ENCODE measurements at regions not wholly inside any gene's neighbourhood (a gene's known extent, or its start where the extent isn't known, plus 50 kb on each side); places are given as distances from the start of the nearest gene placed in this dataset.
"Not testable (repeated sequence)": the region's sequence is repeated elsewhere in the genome, so short reads cannot be mapped to it uniquely, and the experiment has no call there.

GRCh38 chrX:114221445-114221844, 362.4 kb upstream of the HTR2C start:
- no peak for DNase-seq
- no peaks in the 10 kb centered on the region for H3K36me3 Mint-ChIP-seq (ENCODE audit: low read depth)
- H3K4me1 Mint-ChIP-seq, result no peaks in the 10 kb centered on the region
- H3K9me3 Mint-ChIP-seq, result no peaks in the 10 kb centered on the region
- H3K27ac Mint-ChIP-seq, result no peak overlapping the region
- no peaks in the 10 kb centered on the region for H3K27me3 Mint-ChIP-seq
- ChIA-PET POLR2A (no interaction called here), CTCF (no interaction called here)
- TF ChIP-seq, protein P1, sequence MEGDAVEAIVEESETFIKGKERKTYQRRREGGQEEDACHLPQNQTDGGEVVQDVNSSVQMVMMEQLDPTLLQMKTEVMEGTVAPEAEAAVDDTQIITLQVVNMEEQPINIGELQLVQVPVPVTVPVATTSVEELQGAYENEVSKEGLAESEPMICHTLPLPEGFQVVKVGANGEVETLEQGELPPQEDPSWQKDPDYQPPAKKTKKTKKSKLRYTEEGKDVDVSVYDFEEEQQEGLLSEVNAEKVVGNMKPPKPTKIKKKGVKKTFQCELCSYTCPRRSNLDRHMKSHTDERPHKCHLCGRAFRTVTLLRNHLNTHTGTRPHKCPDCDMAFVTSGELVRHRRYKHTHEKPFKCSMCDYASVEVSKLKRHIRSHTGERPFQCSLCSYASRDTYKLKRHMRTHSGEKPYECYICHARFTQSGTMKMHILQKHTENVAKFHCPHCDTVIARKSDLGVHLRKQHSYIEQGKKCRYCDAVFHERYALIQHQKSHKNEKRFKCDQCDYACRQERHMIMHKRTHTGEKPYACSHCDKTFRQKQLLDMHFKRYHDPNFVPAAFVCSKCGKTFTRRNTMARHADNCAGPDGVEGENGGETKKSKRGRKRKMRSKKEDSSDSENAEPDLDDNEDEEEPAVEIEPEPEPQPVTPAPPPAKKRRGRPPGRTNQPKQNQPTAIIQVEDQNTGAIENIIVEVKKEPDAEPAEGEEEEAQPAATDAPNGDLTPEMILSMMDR (IDR thresholded peaks at IDR 0.05), result no peak
- no peak overlapping the region for H3K4me3 Mint-ChIP-seq
- intact Hi-C loops (cut with micrococcal nuclease), result no loop called here
- no peak for ATAC-seq (ENCODE audit: low read depth)

DNA sequence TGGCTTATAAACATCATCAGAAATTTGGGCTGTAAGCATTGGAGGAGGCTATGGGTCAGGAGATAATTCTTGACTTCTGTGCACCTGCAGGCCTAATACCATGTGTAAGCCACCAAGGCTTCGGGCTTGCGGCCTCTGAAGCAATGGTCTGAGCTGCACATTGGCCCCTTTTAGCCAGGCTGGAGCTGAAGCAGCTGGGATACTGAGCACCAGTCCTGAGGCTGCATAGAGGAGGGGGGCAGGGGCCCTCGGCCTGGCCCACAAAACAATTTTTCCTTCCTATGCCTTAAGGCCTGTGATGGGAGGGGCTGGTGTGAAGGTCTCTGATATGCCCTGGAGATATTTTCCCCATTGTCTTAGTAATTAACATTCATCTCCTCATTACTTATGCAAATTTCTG, 373.0 kb upstream of the HTR2C start:
- ATAC-seq (ENCODE audit: low read depth) (no peak), DNase-seq (no peak)
- H3K9me3 Mint-ChIP-seq, result no peaks in the 10 kb centered on the region
- no peak overlapping the region for H3K27ac Mint-ChIP-seq
- no peaks in the 10 kb centered on the region for H3K36me3 Mint-ChIP-seq (ENCODE audit: low read depth)
- ChIA-PET CTCF (no interaction called here), POLR2A (no interaction called here)
- TF ChIP-seq, protein P1 (IDR thresholded peaks at IDR 0.05), result no peak
- H3K4me1 Mint-ChIP-seq, result no peaks in the 10 kb centered on the region
- intact Hi-C loops (cut with micrococcal nuclease), result no loop called here
- no peaks in the 10 kb centered on the region for H3K27me3 Mint-ChIP-seq
- H3K4me3 Mint-ChIP-seq, result no peak overlapping the region

GRCh38 chrX:114201622-114202021, 382.3 kb upstream of the HTR2C start:
- DNase-seq (no peak), ATAC-seq (ENCODE audit: low read depth) (no peak)
- ChIA-PET CTCF (no interaction called here), POLR2A (no interaction called here)
- H3K4me3 Mint-ChIP-seq, result no peak overlapping the region
- intact Hi-C loops (cut with micrococcal nuclease), result no loop called here
- no peaks in the 10 kb centered on the region for H3K36me3 Mint-ChIP-seq (ENCODE audit: low read depth)
- H3K4me1 Mint-ChIP-seq, result no peaks in the 10 kb centered on the region
- H3K27me3 Mint-ChIP-seq, result no peaks in the 10 kb centered on the region
- TF ChIP-seq, protein P1 (IDR thresholded peaks at IDR 0.05), result no peak
- H3K9me3 Mint-ChIP-seq, result no peaks in the 10 kb centered on the region
- H3K27ac Mint-ChIP-seq, result no peak overlapping the region

GRCh38 chrX:114181195-114181594, 402.7 kb upstream of the HTR2C start:
- Mint-ChIP-seq H3K9me3 (peaks cover 8% of the 10 kb centered on the region), H3K36me3 (ENCODE audit: low read depth) (no peaks in the 10 kb centered on the region), H3K4me1 (no peaks in the 10 kb centered on the region), H3K27ac (no peak overlapping the region), H3K27me3 (no peaks in the 10 kb centered on the region), H3K4me3 (no peak overlapping the region)
- DNase-seq (no peak), ATAC-seq (ENCODE audit: low read depth) (no peak)
- TF ChIP-seq, protein P1 (IDR thresholded peaks at IDR 0.05), result no peak
- POLR2A ChIA-PET, result no interaction called here
- intact Hi-C loops (cut with micrococcal nuclease), result no loop called here
- CTCF ChIA-PET, result no interaction called here

DNA sequence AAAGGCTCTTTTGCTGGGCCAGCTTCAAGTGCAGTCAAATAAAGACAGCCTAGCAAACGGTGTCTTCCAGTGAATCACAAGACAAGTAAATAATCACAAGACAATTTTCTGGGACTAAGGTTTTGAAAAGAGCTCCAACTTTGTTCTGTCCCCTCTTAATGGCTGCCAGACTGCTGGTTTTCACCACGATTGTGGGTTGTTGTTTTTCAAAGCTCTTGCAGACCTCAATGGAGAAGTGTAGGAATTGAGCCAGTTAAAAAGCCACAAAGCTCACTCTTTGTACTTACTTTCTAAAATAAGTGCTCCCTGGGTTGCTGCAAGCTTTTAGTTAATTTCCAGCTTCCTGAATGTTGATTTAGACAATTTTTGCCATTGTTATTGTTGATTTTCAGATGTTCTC, 405.8 kb upstream of the HTR2C start:
- no peaks in the 10 kb centered on the region for H3K4me1 Mint-ChIP-seq
- no peak for ATAC-seq (ENCODE audit: low read depth)
- TF ChIP-seq, protein P1 (IDR thresholded peaks at IDR 0.05), result no peak
- ChIA-PET POLR2A (no interaction called here), CTCF (no interaction called here)
- no peak for DNase-seq
- intact Hi-C loops (cut with micrococcal nuclease), result no loop called here
- no peaks in the 10 kb centered on the region for H3K9me3 Mint-ChIP-seq
- no peak overlapping the region for H3K27ac Mint-ChIP-seq
- no peaks in the 10 kb centered on the region for H3K27me3 Mint-ChIP-seq
- H3K36me3 Mint-ChIP-seq (ENCODE audit: low read depth), result no peaks in the 10 kb centered on the region
- H3K4me3 Mint-ChIP-seq, result no peak overlapping the region

DNA sequence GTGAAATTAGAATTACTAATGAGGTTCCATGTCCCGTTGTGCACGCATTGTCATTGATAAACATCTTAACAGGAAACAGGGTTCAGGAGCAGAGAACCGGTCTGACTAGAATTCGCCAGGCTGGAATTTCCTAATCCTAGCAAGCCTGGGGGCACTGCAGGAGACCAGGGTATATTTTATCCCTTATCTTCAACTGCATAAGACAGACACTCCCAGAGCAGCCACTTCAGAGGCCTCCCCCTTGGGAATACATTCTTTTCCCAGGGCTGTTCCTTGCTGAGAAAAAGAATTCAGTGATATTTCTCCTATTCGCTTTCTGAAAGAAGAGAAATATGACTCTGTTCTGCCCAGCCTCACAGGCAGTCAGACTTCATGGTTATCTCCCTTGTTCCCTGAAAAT, 416.6 kb upstream of the HTR2C start:
- H3K27me3 Mint-ChIP-seq; ATAC-seq (ENCODE audit: low read depth); intact Hi-C loops (cut with micrococcal nuclease); H3K27ac Mint-ChIP-seq; H3K4me1 Mint-ChIP-seq; DNase-seq; H3K9me3 Mint-ChIP-seq; H3K36me3 Mint-ChIP-seq (ENCODE audit: low read depth); POLR2A ChIA-PET; CTCF ChIA-PET; H3K4me3 Mint-ChIP-seq: not testable (repeated sequence)
